ENCODE measurements at regions not wholly inside any gene's neighbourhood (a gene's known extent, or its start where the extent isn't known, plus 50 kb on each side); places are given as distances from the start of the nearest gene placed in this dataset.

- 94 to 96% methylated on average over 2 to 4 of the region's 4 CpGs for WGBS, 2 experiments (ENCODE audit: insufficient coverage in 1 of 2, insufficient read length in 1 of 2)
- Mint-ChIP-seq H3K36me3 (ENCODE audit: low read depth) (no peaks in the 10 kb centered on the region), H3K27me3 (ENCODE audit: insufficient read depth) (peaks cover 7% of the 10 kb centered on the region), H3K4me3 (no peak overlapping the region), H3K27ac (no peak overlapping the region), H3K4me1 (no peaks in the 10 kb centered on the region), H3K9me3 (no peaks in the 10 kb centered on the region)
- Histone ChIP-seq H3K36me3 (ENCODE audit: control insufficient read depth, insufficient read depth, low read length) (no peaks in the 10 kb centered on the region), H3K27me3 (ENCODE audit: control insufficient read depth, insufficient read depth, low read length, poor library complexity, severe bottlenecking) (no peaks in the 10 kb centered on the region), H3K27ac (ENCODE audit: low read depth, low read length) (no peak overlapping the region), H3K4me1 (ENCODE audit: control insufficient read depth, insufficient read depth, low read length) (no peaks in the 10 kb centered on the region), H3K9me3 (ENCODE audit: control insufficient read depth, low read length) (no peaks in the 10 kb centered on the region), H3K9ac (ENCODE audit: extremely low read depth, low read length, poor library complexity, severe bottlenecking) (no peak overlapping the region), H3K4me3 (ENCODE audit: low read length) (no peak overlapping the region)
- TF ChIP-seq CTCF (conservative IDR thresholded peaks at IDR 0.05), result no peak
- DNase-seq, result no peak
Measured at GRCh38 chr16:65788434-65789140, 577.9 kb upstream of the CDH5 start.

GRCh38 chr16:65787921-65788320, 578.6 kb upstream of the CDH5 start:
- Mint-ChIP-seq H3K4me3 (no peak overlapping the region), H3K9me3 (no peaks in the 10 kb centered on the region), H3K27me3 (ENCODE audit: insufficient read depth) (peaks cover 7% of the 10 kb centered on the region)

GRCh38 chr16:65786916-65787315, 579.6 kb upstream of the CDH5 start:
- Histone ChIP-seq H3K4me3 (ENCODE audit: low read length) (no peak overlapping the region), H3K9me3 (ENCODE audit: control insufficient read depth, low read length) (no peaks in the 10 kb centered on the region), H3K9ac (ENCODE audit: extremely low read depth, low read length, poor library complexity, severe bottlenecking) (no peak overlapping the region), H3K36me3 (ENCODE audit: control insufficient read depth, insufficient read depth, low read length) (no peaks in the 10 kb centered on the region), H3K4me1 (ENCODE audit: control insufficient read depth, insufficient read depth, low read length) (no peaks in the 10 kb centered on the region), H3K27ac (ENCODE audit: low read depth, low read length) (no peak overlapping the region), H3K27me3 (ENCODE audit: control insufficient read depth, insufficient read depth, low read length, poor library complexity, severe bottlenecking) (no peaks in the 10 kb centered on the region)
- H3K27ac Mint-ChIP-seq, result no peak overlapping the region
- no peak overlapping the region for H3K4me3 Mint-ChIP-seq
- peaks cover 7% of the 10 kb centered on the region for H3K27me3 Mint-ChIP-seq (ENCODE audit: insufficient read depth)
- peaks cover 8% of the 10 kb centered on the region for H3K4me1 Mint-ChIP-seq
- no peaks in the 10 kb centered on the region for H3K9me3 Mint-ChIP-seq
- no peak for TF ChIP-seq CTCF (conservative IDR thresholded peaks at IDR 0.05)
- no peak for DNase-seq
- 45 to 50% methylated on average over 2 to 4 of the region's 5 CpGs for WGBS, 2 experiments (ENCODE audit: insufficient coverage in 1 of 2, insufficient read length in 1 of 2)
- H3K36me3 Mint-ChIP-seq (ENCODE audit: low read depth), result no peaks in the 10 kb centered on the region

More at GRCh38 chr16:65787921-65788320, 578.6 kb upstream of the CDH5 start:
- Histone ChIP-seq H3K27ac (ENCODE audit: low read depth, low read length) (no peak overlapping the region), H3K27me3 (ENCODE audit: control insufficient read depth, insufficient read depth, low read length, poor library complexity, severe bottlenecking) (no peaks in the 10 kb centered on the region), H3K36me3 (ENCODE audit: control insufficient read depth, insufficient read depth, low read length) (no peaks in the 10 kb centered on the region), H3K4me3 (ENCODE audit: low read length) (no peak overlapping the region), H3K9ac (ENCODE audit: extremely low read depth, low read length, poor library complexity, severe bottlenecking) (no peak overlapping the region), H3K9me3 (ENCODE audit: control insufficient read depth, low read length) (no peaks in the 10 kb centered on the region), H3K4me1 (ENCODE audit: control insufficient read depth, insufficient read depth, low read length) (no peaks in the 10 kb centered on the region)
- Mint-ChIP-seq H3K36me3 (ENCODE audit: low read depth) (no peaks in the 10 kb centered on the region), H3K27ac (no peak overlapping the region), H3K4me1 (peaks cover 3% of the 10 kb centered on the region)
- WGBS, 2 experiments (ENCODE audit: insufficient coverage in 1 of 2, insufficient read length in 1 of 2), result 94 to 97% methylated on average over 11 of the region's 11 CpGs
- DNase-seq, result no peak
- no peak for TF ChIP-seq CTCF (conservative IDR thresholded peaks at IDR 0.05)

Measured in endodermal cell (in vitro differentiated cells).